H7 (cell line): ENCODE measurements at regions not wholly inside any gene's neighbourhood (a gene's known extent, or its start where the extent isn't known, plus 50 kb on each side); places are given as distances from the start of the nearest gene placed in this dataset.

ENCODE experiments used
- DNase-seq: peaks from one replicate; pipeline ENCODE4 v3.0.0; 2012
- H3K27me3 ChIP-seq: 2 replicates; pipeline ENCODE4 v1.6.0; 2011; ENCODE audit warnings: mild to moderate bottlenecking, low read length; ENCODE audit not compliant: control insufficient read depth, insufficient read depth
- H3K36me3 ChIP-seq: replicated peaks from 2 replicates; pipeline ENCODE4 v1.5.1; 2011; ENCODE audit warnings: low read length; ENCODE audit not compliant: control insufficient read depth, insufficient read depth
- H3K4me3 ChIP-seq: 2 replicates; pipeline ENCODE4 v1.5.1; 2011; ENCODE audit warnings: low read depth, mild to moderate bottlenecking, control low read depth, low read length, moderate library complexity; ENCODE audit not compliant: insufficient read depth

DNA sequence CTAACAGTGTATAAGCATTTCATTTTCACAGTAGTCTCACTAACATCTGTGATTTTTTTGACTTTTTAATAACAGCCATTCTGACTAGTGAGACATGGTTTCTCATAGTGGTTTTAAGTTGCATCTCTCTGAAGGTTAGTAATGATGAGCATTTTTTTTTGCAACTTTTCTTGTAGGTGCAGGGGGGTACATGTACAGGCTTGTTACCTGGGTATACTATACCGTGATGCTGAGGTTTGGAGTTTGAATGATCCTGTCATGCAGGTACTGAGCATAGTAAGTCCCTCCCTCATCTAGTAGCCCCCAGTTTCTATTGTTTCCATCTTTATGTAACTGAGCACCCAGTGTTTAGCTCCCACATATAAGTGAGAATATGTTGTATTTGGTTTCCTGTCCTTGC is 444.6 kb upstream of the DAB2 start:
- Histone ChIP-seq H3K4me3 (no peak overlapping the region), H3K27me3 (no peaks in the 10 kb centered on the region), H3K36me3 (no peaks in the 10 kb centered on the region)
- no peak for DNase-seq

DNA sequence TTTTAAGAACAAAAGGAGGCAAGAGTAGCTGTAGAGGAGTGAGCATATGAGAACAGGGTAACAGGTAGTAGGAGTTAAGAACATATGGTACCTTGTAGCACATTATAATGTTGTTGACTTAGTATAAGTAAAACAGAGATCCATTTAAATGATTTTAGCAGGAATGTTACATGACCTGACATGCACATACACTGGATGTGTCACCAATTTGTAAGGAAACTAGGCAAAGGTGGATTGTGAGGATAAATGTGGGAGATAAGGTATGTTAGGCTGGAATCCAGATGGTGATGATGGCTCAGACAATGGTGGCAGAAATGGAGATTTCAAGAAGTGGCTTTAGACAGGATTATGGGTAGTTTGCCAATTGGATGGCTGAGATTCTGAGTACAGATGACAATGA is 443.1 kb upstream of the DAB2 start:
- DNase-seq: no peak
- Histone ChIP-seq H3K27me3 (no peaks in the 10 kb centered on the region), H3K36me3 (no peaks in the 10 kb centered on the region), H3K4me3 (no peak overlapping the region)

DNA sequence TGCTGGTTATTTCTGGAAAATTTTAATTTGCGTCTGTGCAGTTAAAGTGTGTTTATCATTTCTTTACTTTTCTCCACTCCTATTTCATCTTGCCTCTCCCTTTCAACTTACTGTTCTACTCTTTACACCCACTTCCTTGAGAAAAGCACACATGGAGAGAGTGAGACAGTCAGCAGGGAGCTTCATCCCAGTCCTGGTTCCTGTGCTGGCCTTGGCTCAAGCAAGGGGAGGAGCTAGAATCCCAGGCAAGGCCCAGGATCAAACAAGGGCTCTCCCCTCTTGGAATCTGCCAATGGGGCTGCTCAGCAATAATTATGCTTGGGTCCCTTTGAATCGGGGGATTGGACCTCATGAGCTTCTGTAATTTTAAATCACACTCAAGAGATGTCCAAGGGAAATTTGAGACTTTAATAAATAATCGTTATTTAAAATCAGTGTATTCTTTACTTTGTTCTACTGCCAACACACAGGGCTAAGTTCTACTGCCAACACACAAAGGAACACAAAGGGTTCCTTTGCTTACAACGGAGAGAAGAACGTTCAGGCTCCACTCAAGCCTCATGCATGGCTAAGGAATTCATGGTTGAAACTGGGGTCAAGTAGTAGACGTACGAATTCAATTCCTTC is 439.3 kb upstream of the DAB2 start:
- DNase-seq: no peak
- Histone ChIP-seq H3K36me3 (no peaks in the 10 kb centered on the region), H3K27me3 (no peaks in the 10 kb centered on the region), H3K4me3 (no peak overlapping the region)

DNA sequence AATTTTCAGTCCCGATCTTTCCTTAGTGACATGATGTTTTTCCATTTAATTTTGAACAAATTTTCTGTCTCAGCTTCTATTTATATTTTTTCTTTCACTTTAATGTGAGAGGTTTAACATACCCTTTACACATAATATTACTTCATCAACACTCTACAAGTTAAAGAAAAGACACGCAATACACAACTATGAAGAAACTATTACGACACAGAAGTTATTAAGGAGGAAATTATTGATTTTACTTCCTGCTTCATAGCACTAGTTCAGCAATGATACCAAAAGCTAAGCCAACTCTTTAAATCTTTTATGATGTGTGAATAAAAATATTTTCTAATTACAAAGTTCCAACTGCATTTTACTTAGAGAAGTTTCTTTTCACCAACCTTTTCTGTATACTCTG is 432.3 kb upstream of the DAB2 start:
- H3K27me3 ChIP-seq: no peaks in the 10 kb centered on the region
- DNase-seq: no peak
- no peaks in the 10 kb centered on the region for H3K36me3 ChIP-seq
- no peak overlapping the region for H3K4me3 ChIP-seq

DNA sequence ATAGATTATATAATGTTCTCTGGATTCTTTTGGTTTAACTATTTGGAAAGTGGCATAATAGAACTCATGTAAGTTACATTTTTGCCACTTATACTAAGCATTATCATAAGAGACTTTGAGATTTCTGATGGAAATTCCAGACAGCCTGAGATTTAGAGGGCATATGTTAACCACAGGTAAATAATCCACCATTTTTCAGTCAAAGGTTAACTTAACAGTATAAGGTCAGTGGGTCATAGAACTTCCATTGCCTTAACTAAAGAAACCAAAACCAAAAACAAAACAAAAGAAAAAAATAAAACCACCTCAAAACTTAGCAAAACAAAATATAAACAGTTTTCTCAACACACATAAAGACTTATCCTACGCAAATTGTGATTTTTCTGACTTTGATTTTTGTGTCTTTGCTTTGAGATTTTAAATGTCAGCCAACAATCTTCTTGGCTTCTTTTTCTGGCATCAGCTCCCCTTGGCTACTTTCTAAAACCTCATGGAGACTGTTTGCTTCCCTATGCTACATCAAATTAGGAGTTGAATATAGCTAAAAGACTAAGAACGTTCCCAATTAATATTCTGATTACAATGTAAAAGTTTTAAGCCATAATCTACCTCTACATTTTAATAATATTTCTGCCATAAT is 430.1 kb upstream of the DAB2 start:
- no peak for DNase-seq
- no peak overlapping the region for H3K4me3 ChIP-seq
- no peaks in the 10 kb centered on the region for H3K27me3 ChIP-seq
- no peaks in the 10 kb centered on the region for H3K36me3 ChIP-seq

DNA sequence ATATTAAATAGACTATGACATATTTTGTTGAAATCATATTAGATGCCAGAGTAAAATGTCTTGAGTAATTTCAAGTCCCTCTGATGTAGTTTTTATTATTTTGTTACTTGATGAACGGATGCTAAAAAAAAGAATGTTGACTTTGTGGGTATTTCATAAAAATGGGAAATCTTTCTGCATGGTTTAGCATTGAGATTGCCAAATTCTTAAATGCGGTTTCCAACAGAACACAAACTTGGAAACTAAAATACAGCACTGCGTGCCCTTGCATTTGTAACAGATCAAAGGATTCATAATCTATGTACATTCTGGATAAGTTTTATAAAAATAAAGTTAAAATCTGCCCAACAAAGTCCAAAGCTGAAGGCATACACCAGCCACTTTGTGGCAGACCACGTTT is 425.5 kb upstream of the DAB2 start:
- no peaks in the 10 kb centered on the region for H3K36me3 ChIP-seq
- no peak overlapping the region for H3K4me3 ChIP-seq
- DNase-seq: no peak
- H3K27me3 ChIP-seq: no peaks in the 10 kb centered on the region

DNA sequence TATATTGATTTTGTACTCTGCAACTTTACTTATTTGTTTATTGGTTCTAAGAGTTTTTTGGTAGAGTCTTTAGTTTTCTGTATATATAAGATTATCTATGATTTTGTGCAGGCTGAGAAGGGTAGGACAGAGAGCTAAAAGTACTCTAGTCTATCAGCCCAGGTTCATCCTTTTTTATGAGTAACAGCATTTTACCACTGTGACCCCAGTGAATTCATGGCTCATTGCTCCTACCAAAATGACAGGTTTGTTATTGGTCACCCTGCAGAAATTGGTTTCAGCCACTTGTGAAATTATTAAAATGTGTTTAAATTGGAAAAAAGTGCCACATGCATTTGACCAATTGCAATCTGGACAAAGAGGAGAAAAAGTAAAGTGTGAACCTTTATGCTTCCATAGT is 421.4 kb upstream of the DAB2 start:
- H3K27me3 ChIP-seq: no peaks in the 10 kb centered on the region
- DNase-seq: no peak
- H3K36me3 ChIP-seq: no peaks in the 10 kb centered on the region
- H3K4me3 ChIP-seq: no peak overlapping the region

DNA sequence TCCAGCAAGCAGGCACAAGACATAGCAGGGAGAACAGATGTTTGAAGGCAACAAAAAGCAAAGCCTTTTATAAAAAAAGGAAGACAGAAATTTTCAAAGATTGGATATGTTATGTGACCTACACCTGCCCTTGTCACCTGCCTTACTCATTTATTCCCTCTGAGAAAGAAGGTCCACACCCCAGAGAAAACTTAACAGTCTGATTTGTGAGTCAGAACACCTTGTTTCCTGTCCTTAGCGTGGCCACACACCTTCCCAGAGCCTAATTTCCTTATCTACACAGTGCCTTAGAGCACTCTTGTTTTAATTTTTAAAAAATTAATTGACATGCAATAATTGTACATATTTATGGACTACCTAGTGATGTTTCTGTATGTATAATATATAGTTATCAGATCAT is 419.0 kb upstream of the DAB2 start:
- no peaks in the 10 kb centered on the region for H3K27me3 ChIP-seq
- no peak for DNase-seq
- no peaks in the 10 kb centered on the region for H3K36me3 ChIP-seq
- H3K4me3 ChIP-seq: no peak overlapping the region

DNA sequence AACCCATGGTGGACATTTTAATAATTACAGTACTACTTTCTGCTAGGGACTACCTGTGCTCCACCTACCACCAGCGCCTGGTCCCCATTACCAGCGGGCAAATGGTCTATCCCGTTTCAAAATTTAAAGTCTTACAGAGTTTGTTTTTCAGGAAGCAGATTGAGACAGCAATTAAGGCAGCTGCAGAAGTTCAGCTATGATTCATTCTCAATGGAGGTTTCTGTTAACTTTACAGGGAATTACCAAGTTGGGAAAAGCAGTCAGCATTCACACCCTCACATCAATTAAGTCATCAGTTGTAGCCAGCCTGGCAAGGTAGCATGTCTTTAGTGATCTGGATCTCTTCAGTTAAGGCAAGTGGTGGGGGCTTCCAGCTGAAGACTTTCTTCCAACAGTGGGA is 410.6 kb upstream of the DAB2 start:
- Histone ChIP-seq H3K4me3 (no peak overlapping the region), H3K36me3 (no peaks in the 10 kb centered on the region), H3K27me3 (no peaks in the 10 kb centered on the region)
- no peak for DNase-seq

DNA sequence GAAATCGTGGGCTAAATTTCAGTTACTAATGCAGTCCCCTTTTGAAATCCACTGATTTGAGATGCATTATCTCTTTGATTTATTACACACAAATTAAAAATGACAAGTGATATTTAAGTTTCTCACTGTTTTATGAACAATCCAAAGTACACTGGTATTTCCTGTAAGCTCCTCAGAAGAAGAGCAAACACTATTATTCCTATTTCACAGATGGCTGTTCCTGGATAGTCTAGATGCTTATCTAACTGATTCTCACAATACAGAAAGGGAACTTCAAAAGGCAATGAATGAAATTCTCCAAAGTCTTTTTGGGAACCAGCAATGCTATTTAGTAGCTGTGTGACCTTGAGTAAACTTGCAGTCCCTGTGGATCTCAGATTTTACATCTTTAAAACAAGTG is 404.7 kb upstream of the DAB2 start:
- no peak for DNase-seq
- Histone ChIP-seq H3K36me3 (no peaks in the 10 kb centered on the region), H3K4me3 (no peak overlapping the region), H3K27me3 (no peaks in the 10 kb centered on the region)

DNA sequence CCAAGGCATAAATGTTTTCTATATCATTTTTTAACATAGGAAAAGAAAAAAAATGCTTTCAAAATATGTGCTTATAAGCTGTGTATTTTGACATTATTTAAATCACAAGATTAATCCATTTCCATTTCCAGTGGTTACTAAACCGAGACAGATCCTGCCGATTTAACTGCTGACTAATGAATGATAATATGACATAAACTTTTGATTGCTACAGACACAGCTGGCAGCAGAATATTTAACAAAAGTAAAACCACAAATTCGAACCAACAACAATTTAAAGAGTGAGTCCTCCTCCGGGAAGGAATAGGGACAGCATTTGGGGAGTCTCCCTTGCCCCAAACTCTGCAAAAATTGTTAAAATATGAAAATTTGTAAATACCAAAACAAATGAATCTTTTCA is 401.3 kb upstream of the DAB2 start:
- Histone ChIP-seq H3K36me3 (no peaks in the 10 kb centered on the region), H3K4me3 (no peak overlapping the region), H3K27me3 (no peaks in the 10 kb centered on the region)
- DNase-seq: no peak

DNA sequence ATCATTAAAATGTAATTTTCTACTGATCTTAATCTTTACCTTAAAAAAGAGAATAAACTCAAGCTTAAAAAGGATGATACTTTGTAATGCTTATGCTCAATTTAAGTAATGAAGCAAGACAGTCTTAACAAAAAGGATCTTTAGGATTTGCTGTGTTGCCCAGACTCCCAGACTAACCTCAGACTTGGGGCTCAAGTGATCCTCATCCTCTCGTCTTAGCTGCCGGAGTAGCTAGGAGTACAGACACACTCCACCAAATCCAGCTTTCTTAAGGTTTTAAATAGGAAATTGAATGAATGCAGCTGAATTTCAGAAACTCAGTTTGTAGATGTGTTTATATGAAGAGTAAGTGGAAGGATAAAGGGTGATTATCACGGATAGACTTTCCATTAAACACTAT is 400.5 kb upstream of the DAB2 start:
- no peak for DNase-seq
- H3K36me3 ChIP-seq: no peaks in the 10 kb centered on the region

DNA sequence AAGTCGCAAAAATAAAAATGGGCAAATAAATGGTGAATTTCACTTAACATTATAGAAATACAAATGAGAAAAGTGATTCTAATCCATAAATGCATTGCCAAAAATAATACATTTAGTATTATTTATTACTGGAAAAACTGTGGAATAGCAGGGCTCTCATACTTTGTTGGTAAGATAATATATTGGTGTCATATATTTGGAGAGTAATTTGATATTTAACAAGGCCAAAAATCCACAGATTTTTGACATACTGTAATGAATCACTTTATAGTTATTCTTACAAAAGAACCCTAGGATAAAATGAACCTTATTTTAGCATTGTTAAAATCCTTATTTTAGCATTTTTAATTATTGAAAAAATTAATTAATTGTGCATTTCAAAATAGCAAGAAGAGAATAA is 397.2 kb upstream of the DAB2 start:
- DNase-seq: no peak
- no peaks in the 10 kb centered on the region for H3K27me3 ChIP-seq
- H3K36me3 ChIP-seq: no peaks in the 10 kb centered on the region
- H3K4me3 ChIP-seq: no peak overlapping the region

More for the DNA sequence above, 400.5 kb upstream of the DAB2 start:
- H3K27me3 ChIP-seq: no peaks in the 10 kb centered on the region
- H3K4me3 ChIP-seq: no peak overlapping the region

DNA sequence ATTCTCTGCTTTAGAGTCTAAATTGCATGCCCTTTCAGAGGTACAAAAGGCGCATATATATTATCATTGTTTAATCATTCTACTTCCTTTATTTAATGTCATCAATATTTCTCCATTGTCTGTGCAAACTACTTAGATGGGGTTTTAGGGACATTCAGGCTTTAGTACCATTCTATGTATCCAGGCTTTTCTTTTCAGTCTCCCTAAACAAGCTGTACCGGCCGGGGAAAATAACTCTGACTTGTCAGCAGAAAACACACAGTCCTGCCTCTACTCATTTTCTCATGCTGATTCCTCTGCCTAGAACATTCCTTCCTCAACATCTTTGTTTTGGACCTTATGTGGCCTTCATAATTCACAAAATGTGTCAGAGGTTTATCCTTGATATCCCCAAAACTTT is 392.1 kb upstream of the DAB2 start:
- no peak for DNase-seq
- Histone ChIP-seq H3K27me3 (no peaks in the 10 kb centered on the region), H3K36me3 (no peaks in the 10 kb centered on the region)

DNA sequence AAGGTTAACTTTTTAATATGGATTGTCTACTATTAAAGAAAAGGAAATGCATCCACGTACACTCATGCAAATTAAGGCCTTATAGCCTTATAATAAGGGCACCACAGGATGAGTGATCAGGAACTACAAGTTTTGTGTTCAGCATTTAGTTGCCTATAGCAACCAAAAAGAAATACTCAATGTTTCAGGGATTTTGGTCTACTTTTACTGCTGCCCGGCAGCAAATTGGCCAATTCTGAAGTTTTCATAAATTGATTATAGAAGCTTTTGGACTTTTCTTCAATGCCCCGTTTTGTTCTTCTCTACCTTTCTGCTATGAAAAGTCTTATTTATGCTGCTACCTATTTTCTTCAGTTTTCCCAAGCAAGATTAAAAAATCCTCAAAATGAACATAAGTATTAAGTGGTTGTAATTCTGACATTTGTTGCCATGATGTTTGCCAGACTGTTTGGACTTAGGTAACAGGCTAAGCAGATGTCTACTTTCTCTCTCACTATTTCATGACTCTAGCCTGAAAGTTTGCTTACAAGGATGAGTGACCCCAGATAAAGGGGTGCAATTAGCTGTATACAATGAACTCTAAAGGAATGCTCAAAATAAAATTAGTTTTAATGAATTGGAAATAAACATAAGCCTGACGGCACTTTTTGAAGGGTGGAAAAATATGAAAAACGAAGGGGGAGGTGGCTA is 391.5 kb upstream of the DAB2 start:
- Histone ChIP-seq H3K36me3 (no peaks in the 10 kb centered on the region), H3K4me3 (no peak overlapping the region), H3K27me3 (no peaks in the 10 kb centered on the region)
- no peak for DNase-seq

More for the DNA sequence above, 392.1 kb upstream of the DAB2 start:
- no peak overlapping the region for H3K4me3 ChIP-seq
